ENCODE measurements at regions not wholly inside any gene's neighbourhood (a gene's known extent, or its start where the extent isn't known, plus 50 kb on each side); places are given as distances from the start of the nearest gene placed in this dataset.

DNA sequence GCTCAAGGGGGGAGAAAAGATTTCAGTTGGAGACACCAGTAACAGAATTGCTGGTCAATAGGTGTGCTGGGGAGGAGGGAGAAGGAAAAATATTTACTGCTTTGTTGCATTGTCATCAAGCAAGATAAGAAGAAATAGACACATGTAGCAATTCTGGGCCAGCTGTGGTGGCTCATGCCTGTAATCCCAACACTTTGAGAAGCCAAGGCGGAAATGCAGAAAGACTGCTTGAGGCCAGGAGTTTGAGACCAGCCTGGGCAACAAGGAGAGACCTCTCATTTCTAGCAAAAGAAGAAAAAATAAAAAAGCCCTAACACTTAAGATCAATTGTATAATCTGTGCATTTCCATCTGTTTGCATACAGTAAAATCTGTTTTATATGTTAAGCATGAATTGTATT is 126.6 kb downstream of the ZFP64 start:
- TF ChIP-seq CTCF (IDR thresholded peaks at IDR 0.05) (no peak), POLR2A (IDR thresholded peaks at IDR 0.05) (no peak)

All from transverse colon (tissue), 3 donors.